ENCODE measurements at regions not wholly inside any gene's neighbourhood (a gene's known extent, or its start where the extent isn't known, plus 50 kb on each side); places are given as distances from the start of the nearest gene placed in this dataset.

DNA sequence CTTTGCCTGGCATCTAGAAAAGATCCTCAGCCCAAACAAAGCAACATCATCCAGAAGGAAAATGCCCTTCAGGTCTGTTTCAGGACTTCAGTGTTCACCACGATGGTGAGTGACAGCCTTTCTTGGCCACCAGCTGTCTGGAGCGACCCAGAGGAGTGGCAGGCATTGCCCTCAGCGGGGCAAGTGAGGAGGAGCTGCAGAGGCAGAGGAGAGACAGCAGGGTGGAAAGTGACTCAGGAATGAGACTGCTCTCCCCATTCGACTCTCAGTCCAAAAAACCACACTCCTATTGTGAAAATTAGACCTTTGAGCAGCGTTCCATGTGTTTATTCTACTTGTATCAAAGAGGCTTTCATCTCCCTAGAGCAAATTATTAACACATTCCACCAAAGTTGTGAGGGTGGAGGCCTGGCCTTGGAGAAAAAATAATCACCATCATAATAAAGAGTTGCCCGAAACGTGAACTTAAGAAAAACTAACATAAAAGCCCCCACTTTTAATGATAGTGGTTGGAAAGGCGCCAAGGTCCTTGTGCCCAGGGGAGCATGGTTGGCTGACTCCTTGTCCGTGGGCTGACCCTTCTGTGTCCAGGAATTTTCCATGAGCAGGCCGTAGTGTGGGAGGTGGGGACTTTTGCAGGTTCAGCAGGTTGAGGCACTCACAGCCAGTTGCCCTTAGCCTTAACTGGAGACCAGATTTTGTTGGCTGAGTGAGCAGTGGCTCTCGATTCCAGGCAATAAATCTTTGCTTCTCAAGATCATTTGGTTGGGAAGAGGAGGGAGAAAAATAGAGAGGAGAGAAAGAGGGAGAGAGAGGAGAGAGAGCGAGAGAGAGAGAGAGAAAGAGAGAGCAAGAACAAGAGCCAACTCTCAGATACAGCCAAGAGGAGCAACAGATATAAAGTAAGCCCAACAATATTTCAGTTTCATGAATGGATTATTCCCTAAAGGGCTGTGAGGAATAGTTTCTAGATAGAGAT is 125.9 kb upstream of the ANKRD55 start:
- TF ChIP-seq, protein P1, sequence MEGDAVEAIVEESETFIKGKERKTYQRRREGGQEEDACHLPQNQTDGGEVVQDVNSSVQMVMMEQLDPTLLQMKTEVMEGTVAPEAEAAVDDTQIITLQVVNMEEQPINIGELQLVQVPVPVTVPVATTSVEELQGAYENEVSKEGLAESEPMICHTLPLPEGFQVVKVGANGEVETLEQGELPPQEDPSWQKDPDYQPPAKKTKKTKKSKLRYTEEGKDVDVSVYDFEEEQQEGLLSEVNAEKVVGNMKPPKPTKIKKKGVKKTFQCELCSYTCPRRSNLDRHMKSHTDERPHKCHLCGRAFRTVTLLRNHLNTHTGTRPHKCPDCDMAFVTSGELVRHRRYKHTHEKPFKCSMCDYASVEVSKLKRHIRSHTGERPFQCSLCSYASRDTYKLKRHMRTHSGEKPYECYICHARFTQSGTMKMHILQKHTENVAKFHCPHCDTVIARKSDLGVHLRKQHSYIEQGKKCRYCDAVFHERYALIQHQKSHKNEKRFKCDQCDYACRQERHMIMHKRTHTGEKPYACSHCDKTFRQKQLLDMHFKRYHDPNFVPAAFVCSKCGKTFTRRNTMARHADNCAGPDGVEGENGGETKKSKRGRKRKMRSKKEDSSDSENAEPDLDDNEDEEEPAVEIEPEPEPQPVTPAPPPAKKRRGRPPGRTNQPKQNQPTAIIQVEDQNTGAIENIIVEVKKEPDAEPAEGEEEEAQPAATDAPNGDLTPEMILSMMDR (IDR thresholded peaks at IDR 0.05) = no peak
- TF ChIP-seq POLR2A (IDR thresholded peaks at IDR 0.05) = no peak
